ENCODE measurements at regions not wholly inside any gene's neighbourhood (a gene's known extent, or its start where the extent isn't known, plus 50 kb on each side); places are given as distances from the start of the nearest gene placed in this dataset.

DNA sequence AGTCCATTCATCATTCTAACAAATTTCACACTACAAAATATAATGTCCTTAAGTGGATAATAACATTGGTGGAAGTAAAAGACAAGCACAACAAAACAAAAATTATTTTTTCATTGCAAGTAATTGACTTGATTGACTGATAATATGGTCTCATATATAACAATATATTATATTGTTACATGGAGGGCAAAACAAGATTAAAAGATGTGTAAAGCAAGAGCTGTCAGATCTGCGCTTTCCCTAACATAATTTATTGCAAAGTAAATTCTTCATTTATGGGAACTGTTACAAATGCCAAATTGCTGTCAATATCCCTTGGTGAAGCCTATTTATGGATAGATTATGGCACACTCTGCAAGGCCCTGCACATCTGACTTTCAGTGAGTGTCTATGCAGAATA, 233.6 kb downstream of the PCDH7 start:
- no peak for TF ChIP-seq POLR2A (IDR thresholded peaks at IDR 0.05; ENCODE audit: low read length)
- no peak for TF ChIP-seq GATA1 (IDR thresholded peaks at IDR 0.05; ENCODE audit: low read depth, low read length)
